ENCODE measurements at regions not wholly inside any gene's neighbourhood (a gene's known extent, or its start where the extent isn't known, plus 50 kb on each side); places are given as distances from the start of the nearest gene placed in this dataset.

- DNase-seq (ENCODE audit: low read depth in 2 of 2) = no peak
These were observed 101.7 kb upstream of the IL6 start for GRCh38 chr7:22625251-22625650.

- DNase-seq (ENCODE audit: low read depth in 2 of 2) = no peak
These were observed 102.2 kb upstream of the IL6 start for GRCh38 chr7:22624781-22625180.

GRCh38 chr7:22622116-22622785, 104.7 kb upstream of the IL6 start:
- no peak for DNase-seq (ENCODE audit: low read depth in 2 of 2)

GRCh38 chr7:22618528-22618927, 108.5 kb upstream of the IL6 start:
- no peak for DNase-seq (ENCODE audit: low read depth in 2 of 2)

GRCh38 chr7:22617166-22617565, 109.8 kb upstream of the IL6 start:
- DNase-seq (ENCODE audit: low read depth in 2 of 2) = no peak

- no peak for DNase-seq (ENCODE audit: low read depth in 2 of 2)
These were observed 113.5 kb upstream of the IL6 start for GRCh38 chr7:22613496-22613895.

- no peak for DNase-seq (ENCODE audit: low read depth in 2 of 2)
These were observed 112.8 kb upstream of the STEAP1B start for GRCh38 chr7:22612776-22613175.

- DNase-seq (ENCODE audit: low read depth in 2 of 2) = no peak
These were observed 111.7 kb upstream of the STEAP1B start for GRCh38 chr7:22611758-22612079.

- DNase-seq (ENCODE audit: low read depth in 2 of 2) = no peak
These were observed 111.2 kb upstream of the STEAP1B start for GRCh38 chr7:22610951-22611757.

- no peak for DNase-seq (ENCODE audit: low read depth in 2 of 2)
These were observed 110.3 kb upstream of the STEAP1B start for GRCh38 chr7:22610263-22610662.

GRCh38 chr7:22607180-22607579, 107.2 kb upstream of the STEAP1B start:
- DNase-seq (ENCODE audit: low read depth in 2 of 2) = no peak

- DNase-seq (ENCODE audit: low read depth in 2 of 2) = no peak
These were observed 104.3 kb upstream of the STEAP1B start for GRCh38 chr7:22604246-22604645.

GRCh38 chr7:22601812-22602565, 102.0 kb upstream of the STEAP1B start:
- DNase-seq (ENCODE audit: low read depth in 2 of 2) = no peak

- DNase-seq (ENCODE audit: low read depth in 2 of 2) = no peak
These were observed 101.4 kb upstream of the STEAP1B start for GRCh38 chr7:22601408-22601807.

GRCh38 chr7:22601003-22601402, 101.0 kb upstream of the STEAP1B start:
- no peak for DNase-seq (ENCODE audit: low read depth in 2 of 2)

GRCh38 chr7:22598318-22598920, 98.4 kb upstream of the STEAP1B start:
- no peak for DNase-seq (ENCODE audit: low read depth in 2 of 2)

GRCh38 chr7:22597844-22598243, 97.9 kb upstream of the STEAP1B start:
- no peak for DNase-seq (ENCODE audit: low read depth in 2 of 2)

GRCh38 chr7:22596763-22597400, 96.9 kb upstream of the STEAP1B start:
- DNase-seq (ENCODE audit: low read depth in 2 of 2) = no peak

GRCh38 chr7:22594020-22594419, 94.0 kb upstream of the STEAP1B start:
- DNase-seq (ENCODE audit: low read depth in 2 of 2) = no peak

- no peak for DNase-seq (ENCODE audit: low read depth in 2 of 2)
These were observed 91.3 kb upstream of the STEAP1B start for GRCh38 chr7:22591271-22591670.

- no peak for DNase-seq (ENCODE audit: low read depth in 2 of 2)
These were observed 89.7 kb upstream of the STEAP1B start for GRCh38 chr7:22589641-22590201.

GRCh38 chr7:22588351-22588750, 88.4 kb upstream of the STEAP1B start:
- DNase-seq (ENCODE audit: low read depth in 2 of 2) = no peak

All from stimulated activated CD4-positive, alpha-beta T cell treated with anti-CD3 and anti-CD28 coated beads, Interleukin-12 subunit alpha, Interleukin-12 subunit beta, amount 100 ng/mL, for 24 hours (primary cell).